ENCODE measurements at regions not wholly inside any gene's neighbourhood (a gene's known extent, or its start where the extent isn't known, plus 50 kb on each side); places are given as distances from the start of the nearest gene placed in this dataset.

GRCh38 chr3:5576277-5577011 lies 388.9 kb downstream of the EDEM1 start:
- no peak overlapping the region for H3K27ac ChIP-seq (ENCODE audit: extremely low read depth, low read depth, low read length)
- H3K4me1 ChIP-seq (replicated peaks in 1 of 2; ENCODE audit: control insufficient read depth in 2 of 2, insufficient read depth in 2 of 2, low read length in 2 of 2): peaks cover 2 to 46% of the 10 kb centered on the region in 2 experiments; a peak in 4 of 5 replicates
- no peak overlapping the region for H2AFZ ChIP-seq (ENCODE audit: low read depth, low read length)
- H3K9me1 ChIP-seq (ENCODE audit: control insufficient read depth, insufficient read depth, low read length): no peaks in the 10 kb centered on the region
- H3K27me3 ChIP-seq (ENCODE audit: control insufficient read depth in 2 of 2, insufficient read depth in 2 of 2, low read length in 2 of 2): no peaks in the 10 kb centered on the region
- intact Hi-C loops (cut with micrococcal nuclease): no loop called here
- DNase-seq (ENCODE audit: extremely low read depth in 1 of 4, low spot score in 3 of 4) (no peak), FAIRE-seq (no peak), ATAC-seq (no peak)
- no peak overlapping the region for H3K4me3 ChIP-seq
- no peak overlapping the region for H3K4me2 ChIP-seq (ENCODE audit: insufficient read depth, low read length)
- TF ChIP-seq ZNF124 (CRISPR knock-in tag; IDR thresholded peaks at IDR 0.05) (no peak), PTRF (tag; IDR thresholded peaks at IDR 0.05) (no peak), POLR2A (conservative IDR thresholded peaks at IDR 0.05) (no peak), ZBTB7A (IDR thresholded peaks at IDR 0.05; ENCODE audit: borderline replicate concordance, control insufficient read depth, low read depth, low read length) (no peak), ZNF280B (CRISPR knock-in tag; IDR thresholded peaks at IDR 0.05) (no peak), HEY1 (CRISPR knock-in tag; IDR thresholded peaks at IDR 0.05; ENCODE audit: borderline replicate concordance) (no peak), HMBOX1 (IDR thresholded peaks at IDR 0.05) (no peak), EWSR1 (IDR thresholded peaks at IDR 0.05; ENCODE audit: borderline replicate concordance, low read depth, partially characterized antibody) (no peak), U2AF1 (optimal IDR thresholded peaks at IDR 0.05; ENCODE audit: low read depth, low read length) (no peak), RBM17 (IDR thresholded peaks at IDR 0.05; ENCODE audit: borderline replicate concordance, low read depth, low read length) (no peak)
- TF ChIP-seq, protein P1, sequence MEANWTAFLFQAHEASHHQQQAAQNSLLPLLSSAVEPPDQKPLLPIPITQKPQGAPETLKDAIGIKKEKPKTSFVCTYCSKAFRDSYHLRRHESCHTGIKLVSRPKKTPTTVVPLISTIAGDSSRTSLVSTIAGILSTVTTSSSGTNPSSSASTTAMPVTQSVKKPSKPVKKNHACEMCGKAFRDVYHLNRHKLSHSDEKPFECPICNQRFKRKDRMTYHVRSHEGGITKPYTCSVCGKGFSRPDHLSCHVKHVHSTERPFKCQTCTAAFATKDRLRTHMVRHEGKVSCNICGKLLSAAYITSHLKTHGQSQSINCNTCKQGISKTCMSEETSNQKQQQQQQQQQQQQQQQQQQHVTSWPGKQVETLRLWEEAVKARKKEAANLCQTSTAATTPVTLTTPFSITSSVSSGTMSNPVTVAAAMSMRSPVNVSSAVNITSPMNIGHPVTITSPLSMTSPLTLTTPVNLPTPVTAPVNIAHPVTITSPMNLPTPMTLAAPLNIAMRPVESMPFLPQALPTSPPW (CRISPR knock-in tag; IDR thresholded peaks at IDR 0.05): no peak
- H4K20me1 ChIP-seq (replicated peaks; ENCODE audit: control insufficient read depth, insufficient read depth, low read length): no peaks in the 10 kb centered on the region
- no peak overlapping the region for H3K9ac ChIP-seq (ENCODE audit: insufficient read depth in 1 of 2, low read depth in 2 of 2, low read length in 2 of 2)
- no peaks in the 10 kb centered on the region for H3K36me3 ChIP-seq (ENCODE audit: control insufficient read depth, insufficient read depth, low read length)
- ChIA-PET CTCF (ENCODE audit: low intra/inter-chr PET ratio) (no interaction called here), POLR2A (interaction anchor here (1.2 to 1.5 kb wide), 2 partner anchors 9 to 11 kb away, joined by 4 to 7 read pairs; no protein-coding TSS in a partner anchor)
- H3K79me2 ChIP-seq (ENCODE audit: control insufficient read depth, insufficient read depth, low read length): no peaks in the 10 kb centered on the region
- no TSS peak for BruUV-seq (replicated peaks)
- H3K9me3 ChIP-seq (replicated peaks; ENCODE audit: control insufficient read depth, insufficient read depth, low read depth, low read length): no peaks in the 10 kb centered on the region
- WGBS (ENCODE audit: insufficient coverage, low coverage, missing lambda C conversion rate): 46% methylated on average over 7 of the region's 7 CpGs
- in situ Hi-C loops (cut with MboI): no loop called here
